ENCODE measurements at regions not wholly inside any gene's neighbourhood (a gene's known extent, or its start where the extent isn't known, plus 50 kb on each side); places are given as distances from the start of the nearest gene placed in this dataset.

- H3K4me3 ChIP-seq (ENCODE audit: low read depth, low read length) = no peak overlapping the region
- BruUV-seq (replicated peaks) = no TSS peak
- no peaks in the 10 kb centered on the region; the same call in 1 of the 2 replicates for H3K9me3 ChIP-seq
- no peak for TF ChIP-seq CTCF (IDR thresholded peaks at IDR 0.05; ENCODE audit: insufficient read depth in 1 of 2, low read depth in 1 of 2, low read length in 1 of 2, severe bottlenecking in 1 of 2, unreplicated experiment in 1 of 2)
- H3K4me1 ChIP-seq = no peaks in the 10 kb centered on the region
- Mint-ChIP-seq H3K36me3 (ENCODE audit: insufficient read depth, unreplicated experiment) (peaks cover 4% of the 10 kb centered on the region), H3K4me1 (ENCODE audit: low read depth, unreplicated experiment) (no peaks in the 10 kb centered on the region), H3K27ac (ENCODE audit: unreplicated experiment) (no peak overlapping the region), H3K27me3 (ENCODE audit: insufficient read depth, unreplicated experiment) (peaks cover 12% of the 10 kb centered on the region), H3K4me3 (ENCODE audit: unreplicated experiment) (no peak overlapping the region), H3K9me3 (ENCODE audit: unreplicated experiment) (peaks cover 25% of the 10 kb centered on the region)
- no peaks in the 10 kb centered on the region for H3K36me3 ChIP-seq (ENCODE audit: control insufficient read depth, insufficient read depth, low read length)
- intact Hi-C loops (cut with micrococcal nuclease; ENCODE audit: unreplicated experiment) = no loop called here
- no peak for DNase-seq
- CTCF ChIA-PET = no interaction called here
- POLR2A ChIA-PET = no interaction called here
- H3K27me3 ChIP-seq (replicated peaks; ENCODE audit: control insufficient read depth, insufficient read depth, low read length) = peaks cover 2% of the 10 kb centered on the region; the same call in 1 of the 2 replicates
Measured at GRCh38 chr10:124223711-124224085, 130.3 kb upstream of the CHST15 start.

- TF ChIP-seq CTCF (IDR thresholded peaks at IDR 0.05; ENCODE audit: insufficient read depth in 1 of 2, low read depth in 1 of 2, low read length in 1 of 2, severe bottlenecking in 1 of 2, unreplicated experiment in 1 of 2) = no peak
- H3K4me1 ChIP-seq = no peaks in the 10 kb centered on the region
- no peaks in the 10 kb centered on the region for H3K9me3 ChIP-seq
- peaks cover 12% of the 10 kb centered on the region for H3K27me3 Mint-ChIP-seq (ENCODE audit: insufficient read depth, unreplicated experiment)
- peaks cover 2% of the 10 kb centered on the region; the same call in 1 of the 2 replicates for H3K27me3 ChIP-seq (replicated peaks; ENCODE audit: control insufficient read depth, insufficient read depth, low read length)
- H3K4me3 ChIP-seq (ENCODE audit: low read depth, low read length) = no peak overlapping the region
- H3K4me1 Mint-ChIP-seq (ENCODE audit: low read depth, unreplicated experiment) = no peaks in the 10 kb centered on the region
- no peak for DNase-seq
- peaks cover 20% of the 10 kb centered on the region for H3K9me3 Mint-ChIP-seq (ENCODE audit: unreplicated experiment)
- intact Hi-C loops (cut with micrococcal nuclease; ENCODE audit: unreplicated experiment) = no loop called here
- CTCF ChIA-PET = no interaction called here
- POLR2A ChIA-PET = no interaction called here
- BruUV-seq (replicated peaks) = no TSS peak
- H3K4me3 Mint-ChIP-seq (ENCODE audit: unreplicated experiment) = no peak overlapping the region
- no peak overlapping the region for H3K27ac Mint-ChIP-seq (ENCODE audit: unreplicated experiment)
- H3K36me3 Mint-ChIP-seq (ENCODE audit: insufficient read depth, unreplicated experiment) = peaks cover 4% of the 10 kb centered on the region
- no peaks in the 10 kb centered on the region for H3K36me3 ChIP-seq (ENCODE audit: control insufficient read depth, insufficient read depth, low read length)
Measured at GRCh38 chr10:124222988-124223710, 129.8 kb upstream of the CHST15 start.

- no peak for TF ChIP-seq CTCF (IDR thresholded peaks at IDR 0.05; ENCODE audit: insufficient read depth in 1 of 2, low read depth in 1 of 2, low read length in 1 of 2, severe bottlenecking in 1 of 2, unreplicated experiment in 1 of 2)
- DNase-seq = no peak
- CTCF ChIA-PET = no interaction called here
- H3K9me3 ChIP-seq = no peaks in the 10 kb centered on the region
- H3K4me3 ChIP-seq (ENCODE audit: low read depth, low read length) = no peak overlapping the region
- H3K27me3 Mint-ChIP-seq (ENCODE audit: insufficient read depth, unreplicated experiment) = peaks cover 12% of the 10 kb centered on the region
- peaks cover 14% of the 10 kb centered on the region for H3K9me3 Mint-ChIP-seq (ENCODE audit: unreplicated experiment)
- POLR2A ChIA-PET = no interaction called here
- peaks cover 1% of the 10 kb centered on the region for H3K36me3 Mint-ChIP-seq (ENCODE audit: insufficient read depth, unreplicated experiment)
- no peak overlapping the region for H3K27ac Mint-ChIP-seq (ENCODE audit: unreplicated experiment)
- peaks cover 2% of the 10 kb centered on the region; the same call in 1 of the 2 replicates for H3K27me3 ChIP-seq (replicated peaks; ENCODE audit: control insufficient read depth, insufficient read depth, low read length)
- H3K4me1 Mint-ChIP-seq (ENCODE audit: low read depth, unreplicated experiment) = no peaks in the 10 kb centered on the region
- no peaks in the 10 kb centered on the region for H3K4me1 ChIP-seq
- H3K4me3 Mint-ChIP-seq (ENCODE audit: unreplicated experiment) = no peak overlapping the region
- intact Hi-C loops (cut with micrococcal nuclease; ENCODE audit: unreplicated experiment) = no loop called here
- BruUV-seq (replicated peaks) = no TSS peak
- H3K36me3 ChIP-seq (ENCODE audit: control insufficient read depth, insufficient read depth, low read length) = no peaks in the 10 kb centered on the region
Measured at GRCh38 chr10:124222318-124222987, 129.1 kb upstream of the CHST15 start.
